A549 (cell line): ENCODE measurements at regions not wholly inside any gene's neighbourhood (a gene's known extent, or its start where the extent isn't known, plus 50 kb on each side); places are given as distances from the start of the nearest gene placed in this dataset.

Source experiments
- ATAC-seq, 2 experiments: fragments of 200-7000 bp in 1 of 2; fragments of >200 bp in 1 of 2; cut with Nextera tagmentation in 1 of 2; cut with Tn5 transposase in 1 of 2; 3 replicates each; pipeline versions ENCODE4 v1.8.0 to v1.9.1; 2018 to 2020; ENCODE audit warnings: mild to moderate bottlenecking in 1 of 2, moderate library complexity in 1 of 2
- CTCF ChIA-PET: fragments of 300-600 bp; sonication (Branson Sonifier 250); formaldehyde crosslinking; extraction: SDS; loops from one replicate; lab custom pipeline; 2021; ENCODE audit warnings: antibody characterized with exemption, inconsistent platforms; lab: Yijun Ruan, JAX
- POLR2A ChIA-PET: fragments of 350-600 bp; formaldehyde crosslinking; extraction: SDS; loops from one replicate; lab custom pipeline; 2021; ENCODE audit warnings: antibody characterized with exemption, inconsistent platforms; lab: Yijun Ruan, JAX
- DNase-seq, 2 experiments: peaks; one replicate each; pipeline versions ENCODE4 v3.0.0 to v3.0.0-alpha.2; 2011 to 2016; ENCODE audit warnings: low read depth in 1 of 2, low spot score in 1 of 2
- FAIRE-seq: peaks from 2 replicates; lab custom pipeline; 2011; peaks lifted over from hg19 to GRCh38; lab: Jason Lieb, UNC
- H3K27ac ChIP-seq, 2 experiments: fragments of >200 bp; sonication (Bioruptor Twin); formaldehyde crosslinking; 3 replicates each; pipeline ENCODE4 v1.5.1; 2016 to 2017
- H3K4me1 ChIP-seq: fragments of >200 bp; sonication (Bioruptor Twin); formaldehyde crosslinking; 3 replicates; pipeline ENCODE4 v1.6.1; 2016
- H3K4me2 ChIP-seq: fragments of >200 bp; sonication (Bioruptor Twin); formaldehyde crosslinking; 3 replicates; pipeline ENCODE4 v1.6.1; 2016
- H3K4me3 ChIP-seq: fragments of >200 bp; sonication (Bioruptor Twin); formaldehyde crosslinking; 3 replicates; pipeline ENCODE4 v1.5.1; 2016
- H3K9me3 ChIP-seq: fragments of >200 bp; sonication (Bioruptor Twin); formaldehyde crosslinking; 3 replicates; pipeline ENCODE4 v1.6.1; 2016
- CBX8 ChIP-seq: fragments of 200-600 bp; sonication (generic); IDR thresholded peaks from 2 replicates; pipeline ENCODE4 v1.6.1; 2016
- CEBPB ChIP-seq, 2 experiments: fragments of >200 bp in 1 of 2; sonication (Bioruptor Twin) in 1 of 2; formaldehyde crosslinking in 1 of 2; IDR thresholded peaks; 2 replicates each; pipeline ENCODE4 v1.6.1; 2012 to 2016
- CHD2 ChIP-seq: fragments of 150-350 bp; IDR thresholded peaks from 2 replicates; pipeline ENCODE4 v1.6.1; 2014; ENCODE audit warnings: low read length; ENCODE audit not compliant: partially characterized antibody
- CHD4 ChIP-seq: fragments of 200-600 bp; sonication (generic); IDR thresholded peaks from 2 replicates; pipeline ENCODE4 v1.6.1; 2016; ENCODE audit warnings: antibody characterized with exemption, mild to moderate bottlenecking, borderline replicate concordance
- GATA3 ChIP-seq: IDR thresholded peaks from 2 replicates; pipeline ENCODE4 v1.6.1; 2012; ENCODE audit warnings: borderline replicate concordance
- HOXB13 ChIP-seq: fragments of 250-450 bp; sonication (Bioruptor Pico); IDR thresholded peaks from 2 replicates; pipeline ENCODE4 v1.5.0; 2020; ENCODE audit warnings: low read depth, mild to moderate bottlenecking, moderate library complexity
- HOXB5 ChIP-seq: fragments of 250-450 bp; sonication (Bioruptor Pico); IDR thresholded peaks from 2 replicates; pipeline ENCODE4 v1.5.0; 2020; ENCODE audit warnings: mild to moderate bottlenecking, moderate library complexity
- KDM5A ChIP-seq: fragments of 200-600 bp; sonication (generic); IDR thresholded peaks from 2 replicates; pipeline ENCODE4 v1.6.1; 2016; ENCODE audit warnings: antibody characterized with exemption, mild to moderate bottlenecking
- MAX ChIP-seq: IDR thresholded peaks from 2 replicates; pipeline ENCODE4 v1.6.1; 2012
- NFE2L2 ChIP-seq: fragments of 150-350 bp; conservative IDR thresholded peaks from 2 replicates; pipeline ENCODE4 v1.6.1; 2014; ENCODE audit warnings: low read length
- PHF8 ChIP-seq: fragments of 200-600 bp; sonication (generic); IDR thresholded peaks from 2 replicates; pipeline ENCODE4 v1.6.1; 2016; ENCODE audit warnings: low read depth, mild to moderate bottlenecking, antibody characterized with exemption, moderate library complexity, borderline replicate concordance
- POLR2AphosphoS2 ChIP-seq: conservative IDR thresholded peaks from 2 replicates; pipeline ENCODE4 v1.6.1; 2012; ENCODE audit warnings: low read length, improper control_type of control experiment, inconsistent platforms
- RARB ChIP-seq: fragments of 250-450 bp; sonication (Bioruptor Pico); IDR thresholded peaks from 2 replicates; pipeline ENCODE4 v1.8.0; 2021; ENCODE audit warnings: mild to moderate bottlenecking, moderate library complexity
- ZC3H11A ChIP-seq: fragments of 450-650 bp; IDR thresholded peaks from 2 replicates; pipeline ENCODE4 v1.6.1; 2014; ENCODE audit warnings: antibody characterized with exemption, mild to moderate bottlenecking
- ZFP36 ChIP-seq: fragments of 450-650 bp; IDR thresholded peaks from 2 replicates; pipeline ENCODE4 v1.6.1; 2014; ENCODE audit warnings: borderline replicate concordance; ENCODE audit not compliant: partially characterized antibody
- ZNF302 ChIP-seq: fragments of 250-450 bp; sonication (Bioruptor Pico); IDR thresholded peaks from 2 replicates; pipeline ENCODE4 v1.9.0; 2021; ENCODE audit warnings: inconsistent platforms, mild to moderate bottlenecking, moderate library complexity
- ZSCAN20 ChIP-seq: fragments of 250-450 bp; sonication (Bioruptor Pico); IDR thresholded peaks from 2 replicates; pipeline ENCODE4 v1.8.0; 2022; ENCODE audit warnings: mild to moderate bottlenecking, moderate library complexity
- WGBS: methylation state at CpG from one replicate; pipeline ENCODE4 v1.1.6; 2017; ENCODE audit errors: missing lambda C conversion rate; 5-methylcytosine and 5-hydroxymethylcytosine counted together
- TF ChIP-seq, protein P1 (sequence below): fragments of 250-450 bp; sonication (Bioruptor Pico); IDR thresholded peaks from 2 replicates; pipeline ENCODE4 v1.5.0; 2020; ENCODE audit warnings: low read depth, mild to moderate bottlenecking, moderate library complexity

GRCh38 chr6:240151-240550 lies 52.1 kb upstream of the DUSP22 start:
- WGBS, result 31% methylated on average over 3 of the region's 3 CpGs
- FAIRE-seq (no peak), DNase-seq (no peak), ATAC-seq (no peak)
- Histone ChIP-seq H3K4me1 (no peaks in the 10 kb centered on the region), H3K4me3 (no peak overlapping the region), H3K9me3 (0 out of 3 replicates have a peak, but pooled peaks cover 3% of the 10 kb centered on the region), H3K4me2 (no peak overlapping the region), H3K27ac (no peak overlapping the region)
- CTCF ChIA-PET, result interaction anchor here (1.3 kb wide), 1 partner anchor 10 kb away, joined by 4 read pairs; no protein-coding TSS in a partner anchor
- POLR2A ChIA-PET, result no interaction called here
- TF ChIP-seq NFE2L2 (no peak), ZSCAN20 (CRISPR knock-in tag) (no peak), GATA3 (no peak), CEBPB (IDR thresholded peaks at IDR 0.05) (no peak), CBX8 (no peak), CHD4 (no peak)

GRCh38 chr6:241336-241865 lies 50.9 kb upstream of the DUSP22 start:
- ChIA-PET POLR2A (no interaction called here), CTCF (interaction anchor here (1.3 kb wide), 1 partner anchor 11 kb away, joined by 4 read pairs; no protein-coding TSS in a partner anchor)
- TF ChIP-seq MAX (no peak), ZC3H11A (no peak), CHD2 (no peak), RARB (CRISPR knock-in tag) (no peak), HOXB13 (CRISPR knock-in tag) (no peak), HOXB5 (CRISPR knock-in tag) (no peak), ZFP36 (no peak), ZNF302 (no peak), CEBPB (IDR thresholded peaks at IDR 0.05) (no peak), POLR2AphosphoS2 (no peak), KDM5A (no peak), PHF8 (no peak)
- TF ChIP-seq, protein P1, sequence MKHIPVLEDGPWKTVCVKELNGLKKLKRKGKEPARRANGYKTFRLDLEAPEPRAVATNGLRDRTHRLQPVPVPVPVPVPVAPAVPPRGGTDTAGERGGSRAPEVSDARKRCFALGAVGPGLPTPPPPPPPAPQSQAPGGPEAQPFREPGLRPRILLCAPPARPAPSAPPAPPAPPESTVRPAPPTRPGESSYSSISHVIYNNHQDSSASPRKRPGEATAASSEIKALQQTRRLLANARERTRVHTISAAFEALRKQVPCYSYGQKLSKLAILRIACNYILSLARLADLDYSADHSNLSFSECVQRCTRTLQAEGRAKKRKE (CRISPR knock-in tag), result no peak
- H3K4me1 ChIP-seq, result no peaks in the 10 kb centered on the region
- DNase-seq (no peak), FAIRE-seq (no peak), ATAC-seq (no peak)
- H3K27ac ChIP-seq, result no peak overlapping the region
- H3K4me3 ChIP-seq, result no peak overlapping the region
- 17% methylated on average over 5 of the region's 5 CpGs for WGBS
- 0 out of 3 replicates have a peak, but pooled peaks cover 3% of the 10 kb centered on the region for H3K9me3 ChIP-seq
- H3K4me2 ChIP-seq, result no peak overlapping the region
